RWPE1 (cell line): ENCODE measurements at regions not wholly inside any gene's neighbourhood (a gene's known extent, or its start where the extent isn't known, plus 50 kb on each side); places are given as distances from the start of the nearest gene placed in this dataset.

Experiments
- CTCF ChIA-PET: fragments of 350-600 bp; sonication (Branson Sonifier 250); formaldehyde crosslinking; extraction: SDS; loops from one replicate; lab custom pipeline; 2021; lab: Yijun Ruan, JAX
- POLR2A ChIA-PET: fragments of 400-600 bp; formaldehyde crosslinking; extraction: SDS; loops from one replicate; lab custom pipeline; 2020; ENCODE audit warnings: antibody characterized with exemption; ENCODE audit not compliant: low non-redundant PET; lab: Yijun Ruan, JAX
- DNase-seq: peaks from one replicate; pipeline ENCODE4 v3.0.0; 2012; ENCODE audit warnings: low spot score
- H3K27ac ChIP-seq: fragments of 450-650 bp; 2 replicates; pipeline ENCODE4 v1.5.1; 2017
- CTCF ChIP-seq: fragments of 450-650 bp; conservative IDR thresholded peaks from 2 replicates; pipeline ENCODE4 v1.5.1; 2017; ENCODE audit warnings: low read depth, mild to moderate bottlenecking

- H3K27ac ChIP-seq = peak overlapping the region; percentile 78
- no peak for TF ChIP-seq CTCF
- ChIA-PET POLR2A (no interaction called here), CTCF (interaction anchor here (0.6 to 2.0 kb wide), 7 partner anchors 94 to 193 kb away, joined by 3 to 11 read pairs (median 4); no protein-coding TSS in a partner anchor)
- DNase-seq = no peak
These were observed 136.3 kb downstream of the FOXD1 start for GRCh38 chr5:73312146-73312871.

- CTCF ChIA-PET = interaction anchor here (0.6 to 2.0 kb wide), 9 partner anchors 86 to 194 kb away, joined by 3 to 11 read pairs (median 4); no protein-coding TSS in a partner anchor
- no peak for TF ChIP-seq CTCF
- H3K27ac ChIP-seq = peak overlapping the region; percentile 78
- peak; percentile 86 for DNase-seq
- POLR2A ChIA-PET = interaction anchor here (0.6 kb wide), 1 partner anchor 137 kb away, joined by 5 read pairs; the partner anchor contains the start of gene FOXD1
These were observed 137.1 kb downstream of the FOXD1 start for GRCh38 chr5:73311291-73312110.

GRCh38 chr5:73307645-73308355, 134.8 kb downstream of the TMEM174 start:
- ChIA-PET POLR2A (no interaction called here), CTCF (interaction anchor here (0.6 to 1.9 kb wide), 4 partner anchors 9 to 543 kb away, joined by 3 to 10 read pairs (median 4); no protein-coding TSS in a partner anchor)
- TF ChIP-seq CTCF = no peak
- no peak overlapping the region for H3K27ac ChIP-seq
- DNase-seq = no peak

- no peak for DNase-seq
- ChIA-PET POLR2A (interaction anchor here (0.9 kb wide), 1 partner anchor 44 kb away, joined by 3 read pairs; no protein-coding TSS in a partner anchor), CTCF (interaction anchor here (0.6 kb wide), 2 partner anchors 144 to 544 kb away, joined by 3 to 6 read pairs; no protein-coding TSS in a partner anchor)
- H3K27ac ChIP-seq = no peak overlapping the region
- TF ChIP-seq CTCF = no peak
These were observed 133.8 kb downstream of the TMEM174 start for GRCh38 chr5:73306741-73307275.

- POLR2A ChIA-PET = interaction anchor here (0.9 kb wide), 1 partner anchor 43 kb away, joined by 3 read pairs; no protein-coding TSS in a partner anchor
- no peak for TF ChIP-seq CTCF
- no peak for DNase-seq
- CTCF ChIA-PET = interaction anchor here (0.6 to 1.0 kb wide), 2 partner anchors 90 to 588 kb away, joined by 3 read pairs; no protein-coding TSS in a partner anchor
- H3K27ac ChIP-seq = no peak overlapping the region
These were observed 133.2 kb downstream of the TMEM174 start for GRCh38 chr5:73306078-73306719.
